ENCODE measurements at regions not wholly inside any gene's neighbourhood (a gene's known extent, or its start where the extent isn't known, plus 50 kb on each side); places are given as distances from the start of the nearest gene placed in this dataset.

- Histone ChIP-seq H2AFZ (ENCODE audit: low read length) (no peak overlapping the region), H4K20me1 (ENCODE audit: control insufficient read depth, extremely low read depth, insufficient read depth, low read length) (no peaks in the 10 kb centered on the region), H3K4me3 (replicated peaks in 1 of 4; ENCODE audit: control extremely low read depth in 1 of 4, insufficient read depth in 1 of 4, low read depth in 3 of 4, low read length in 4 of 4) (no peak overlapping the region), H3K36me3 (ENCODE audit: control insufficient read depth, insufficient read depth, low read length) (no peaks in the 10 kb centered on the region), H3K9me3 (ENCODE audit: control insufficient read depth, insufficient read depth, low read depth, low read length) (no peaks in the 10 kb centered on the region), H3K79me2 (ENCODE audit: control insufficient read depth, insufficient read depth, low read length) (no peaks in the 10 kb centered on the region), H3K9ac (ENCODE audit: insufficient read depth, low read length) (no peak overlapping the region), H3K27me3 (ENCODE audit: control insufficient read depth, insufficient read depth, low read length) (no peaks in the 10 kb centered on the region), H3K27ac (ENCODE audit: insufficient read depth, low read length) (no peak overlapping the region), H3K4me2 (ENCODE audit: extremely low read depth, insufficient read depth, low read length) (no peak overlapping the region), H3K4me1 (ENCODE audit: control insufficient read depth, extremely low read depth, insufficient read depth, low read length) (no peaks in the 10 kb centered on the region)
- DNase-seq (ENCODE audit: low read depth in 2 of 2), result no peak
- TF ChIP-seq EZH2 (IDR thresholded peaks at IDR 0.05; ENCODE audit: low read length, missing control alignments) (no peak), CTCF (conservative IDR thresholded peaks at IDR 0.05 in 1 of 2, IDR thresholded peaks at IDR 0.05 in 1 of 2; ENCODE audit: low read depth in 1 of 2, low read length in 2 of 2) (no peak)
Measured at GRCh38 chr3:153111016-153111415, 51.0 kb upstream of the RAP2B start.

Measured in fibroblast of lung (primary cell).